HG02943 (cell line): ENCODE measurements at regions not wholly inside any gene's neighbourhood (a gene's known extent, or its start where the extent isn't known, plus 50 kb on each side); places are given as distances from the start of the nearest gene placed in this dataset.

Source experiments
- ATAC-seq: cut with Tn5 transposase; IDR thresholded peaks from one replicate; pipeline ENCODE4 v1.9.1; 2021; ENCODE audit warnings: mild to moderate bottlenecking, low read depth, moderate library complexity; ENCODE audit not compliant: unreplicated experiment

GRCh38 chr12:124491310-124491709 is 76.1 kb downstream of the NCOR2 start:
- no peak for ATAC-seq

DNA sequence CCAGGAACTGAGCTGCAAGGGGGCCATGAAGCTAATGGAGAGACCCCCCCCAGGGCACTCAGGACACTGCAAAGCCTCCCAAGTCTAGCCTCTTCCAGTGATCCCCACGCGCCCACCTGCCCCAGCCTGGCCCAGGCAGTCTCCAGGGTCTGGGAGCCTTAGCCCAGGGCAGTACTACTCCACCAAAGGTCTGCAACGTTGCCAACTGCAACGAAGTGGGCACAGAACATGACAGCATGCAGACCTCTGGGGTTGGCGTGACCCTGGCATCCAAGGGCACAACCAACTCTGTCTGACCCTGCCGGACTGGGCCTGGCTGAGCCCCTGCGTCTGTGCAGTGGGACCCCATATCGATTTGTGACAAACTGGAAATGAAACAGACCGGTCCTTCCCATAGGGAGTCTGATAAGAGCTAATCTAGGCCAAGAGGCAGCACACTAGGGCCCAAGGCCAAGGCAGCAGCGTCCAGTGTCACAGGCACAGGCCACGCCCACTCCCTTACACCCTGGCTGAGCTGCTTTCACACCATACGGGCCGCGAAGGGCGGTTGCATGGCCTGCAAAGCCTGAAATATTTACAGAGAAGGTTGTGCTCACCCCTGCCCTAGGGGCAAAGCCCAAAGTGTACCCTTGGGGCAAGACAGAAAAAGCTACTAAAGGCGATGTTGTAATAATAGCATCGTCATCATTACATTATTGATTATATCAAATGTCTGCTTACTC is 76.7 kb downstream of the NCOR2 start:
- ATAC-seq: no peak

- ATAC-seq: no peak
Measured at GRCh38 chr12:124489915-124490583, 77.4 kb downstream of the NCOR2 start.

DNA sequence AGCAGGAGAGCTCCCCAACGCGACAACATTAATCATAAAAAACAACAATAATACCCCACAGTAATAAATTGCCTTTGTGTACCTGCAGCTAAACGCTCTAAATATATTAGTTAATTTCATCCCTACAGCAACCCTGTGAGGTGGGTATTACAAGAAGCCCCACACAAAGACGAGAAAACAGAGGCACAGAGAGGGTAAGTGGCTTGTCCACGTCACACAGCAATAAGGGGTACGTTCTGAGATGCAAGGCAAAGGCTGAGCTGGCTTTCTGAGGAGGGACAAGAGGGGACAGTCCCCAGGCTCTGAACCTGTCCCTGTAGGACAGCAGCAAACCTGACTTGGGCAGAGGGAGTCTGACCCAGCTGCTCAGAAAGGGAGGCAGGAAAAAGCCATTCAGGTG is 78.2 kb downstream of the NCOR2 start:
- ATAC-seq: no peak

DNA sequence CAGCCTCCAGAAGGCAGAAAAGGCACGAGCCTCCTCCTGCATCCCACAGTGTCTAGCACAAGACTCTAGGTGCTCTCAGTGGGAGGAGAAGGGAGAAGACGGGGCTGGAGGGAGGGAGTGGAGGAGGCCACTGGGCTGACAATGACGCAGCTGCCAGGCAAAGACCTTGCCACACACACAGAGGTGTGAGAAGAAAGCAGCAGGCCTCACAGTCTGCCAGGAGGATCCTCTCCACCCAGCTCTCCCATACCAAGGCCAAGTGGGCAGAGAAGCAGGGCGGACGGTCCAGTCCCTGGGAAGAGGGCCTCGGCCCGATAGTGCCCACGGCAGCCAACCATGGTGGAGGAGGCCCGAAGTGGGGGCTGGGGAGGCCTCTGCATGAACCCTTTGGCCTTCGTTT is 78.9 kb downstream of the NCOR2 start:
- no peak for ATAC-seq

DNA sequence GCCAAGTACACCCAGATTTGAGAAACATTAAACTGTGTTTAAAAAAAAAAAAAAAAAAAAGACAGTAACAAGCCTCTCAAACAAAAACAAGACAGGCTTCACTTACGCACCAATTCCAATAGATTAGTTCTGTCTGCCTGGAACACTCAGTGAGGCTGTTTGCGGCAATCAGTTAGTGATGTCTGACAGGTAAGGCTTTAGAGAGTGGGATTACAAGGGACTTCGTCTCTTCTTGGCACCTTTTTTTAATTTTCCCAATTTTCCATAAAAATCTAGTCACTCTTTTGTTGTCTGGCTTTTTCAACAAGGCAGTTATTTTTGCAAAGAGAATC is 79.6 kb downstream of the NCOR2 start:
- ATAC-seq: no peak

GRCh38 chr12:124487066-124487833 is 80.2 kb downstream of the NCOR2 start:
- ATAC-seq: no peak

DNA sequence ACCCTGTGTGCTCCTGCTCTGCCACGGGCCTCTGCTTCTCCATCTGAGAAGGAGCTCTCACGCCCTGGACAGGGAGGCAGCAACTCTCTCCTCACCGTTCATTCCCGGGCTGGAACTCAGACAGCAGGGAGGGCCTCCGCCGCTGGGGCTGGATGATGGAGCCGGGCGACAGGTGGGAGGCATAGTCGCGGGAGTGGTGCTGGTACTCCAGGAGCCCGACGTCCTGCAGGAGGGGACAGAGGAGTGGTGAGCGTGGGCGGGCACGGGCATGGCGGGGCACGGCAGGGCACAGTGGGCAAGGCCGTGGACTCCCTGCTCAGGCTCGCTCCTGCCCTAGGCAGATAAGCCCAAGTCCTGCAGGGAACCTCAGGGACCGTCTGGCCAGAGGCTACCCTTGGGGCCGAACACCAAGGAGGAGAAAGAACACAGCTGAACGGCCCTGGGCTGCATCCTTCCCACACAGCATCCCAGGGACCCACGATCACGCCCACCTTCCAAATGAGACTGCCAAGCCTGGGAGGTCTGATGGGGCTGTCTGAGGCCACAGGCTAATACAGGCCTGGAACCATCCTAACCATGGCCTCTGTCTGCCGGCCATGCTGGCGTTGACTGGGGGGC is 81.0 kb downstream of the NCOR2 start:
- no peak for ATAC-seq

GRCh38 chr12:124485371-124485770 is 82.0 kb downstream of the NCOR2 start:
- no peak for ATAC-seq

DNA sequence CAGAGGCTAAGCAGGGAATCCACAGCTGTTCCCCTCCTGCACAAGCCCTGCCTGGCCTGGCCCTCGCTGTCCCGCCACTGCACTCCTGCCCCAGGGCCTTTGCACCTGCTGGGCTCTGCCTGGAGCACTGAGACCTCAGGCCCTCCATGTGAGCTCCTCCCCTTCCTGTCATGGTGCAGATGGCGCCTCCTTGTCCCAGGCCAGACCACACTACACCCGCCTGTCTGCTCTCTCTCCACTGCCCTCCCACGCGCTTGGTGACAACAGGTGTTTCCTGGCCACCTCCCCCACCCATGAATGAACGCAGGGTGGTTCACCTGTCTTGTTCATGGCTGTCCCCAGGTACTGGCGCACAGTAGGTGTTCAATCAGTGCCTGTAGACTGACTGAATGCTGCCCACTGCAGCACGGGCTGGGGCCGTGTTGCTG is 82.9 kb downstream of the NCOR2 start:
- ATAC-seq: no peak

GRCh38 chr12:124484067-124484466 is 83.3 kb downstream of the NCOR2 start:
- ATAC-seq: no peak

GRCh38 chr12:124482901-124483799 is 84.3 kb downstream of the NCOR2 start:
- ATAC-seq: no peak

- no peak for ATAC-seq
Measured at GRCh38 chr12:124482567-124482893, 84.9 kb downstream of the NCOR2 start.

DNA sequence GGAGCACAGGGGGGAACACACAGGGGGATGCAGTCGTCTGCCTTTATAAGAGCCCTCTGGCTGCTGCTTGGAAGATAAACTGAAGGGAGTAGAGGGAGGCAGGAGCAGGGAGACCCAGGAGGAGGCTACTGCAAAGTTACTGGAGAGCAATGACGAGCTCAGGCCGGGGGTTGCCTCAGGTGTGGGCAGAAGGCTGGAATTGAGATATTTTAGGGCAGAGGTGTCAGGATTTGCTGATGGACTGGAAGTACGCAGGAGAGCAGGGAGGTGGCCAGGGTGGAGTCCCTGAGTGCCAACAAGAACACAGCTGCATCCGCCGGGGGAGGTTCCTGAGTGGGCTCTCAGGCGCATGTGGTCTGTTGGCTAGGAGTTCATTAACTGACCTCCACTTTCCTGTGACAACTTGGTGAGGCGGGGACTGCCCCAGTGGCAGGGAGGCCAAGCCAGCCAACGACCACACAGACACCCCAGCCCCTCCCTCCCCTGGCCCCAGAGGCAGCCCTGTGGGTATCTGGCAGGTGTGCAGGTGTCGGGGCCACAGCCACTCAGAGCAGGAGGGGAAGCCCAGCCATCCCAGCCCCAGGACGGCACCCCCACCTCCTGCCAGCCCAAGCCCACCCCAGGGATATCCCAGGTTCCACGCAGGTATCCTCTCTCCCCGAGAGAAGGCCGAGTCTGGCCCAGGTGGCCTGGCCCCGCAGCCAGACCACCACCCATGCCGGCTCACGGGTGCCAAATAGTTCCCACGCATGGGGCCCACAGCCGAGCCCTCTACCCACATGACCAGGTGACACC is 85.4 kb downstream of the NCOR2 start:
- ATAC-seq: peak; percentile 49

DNA sequence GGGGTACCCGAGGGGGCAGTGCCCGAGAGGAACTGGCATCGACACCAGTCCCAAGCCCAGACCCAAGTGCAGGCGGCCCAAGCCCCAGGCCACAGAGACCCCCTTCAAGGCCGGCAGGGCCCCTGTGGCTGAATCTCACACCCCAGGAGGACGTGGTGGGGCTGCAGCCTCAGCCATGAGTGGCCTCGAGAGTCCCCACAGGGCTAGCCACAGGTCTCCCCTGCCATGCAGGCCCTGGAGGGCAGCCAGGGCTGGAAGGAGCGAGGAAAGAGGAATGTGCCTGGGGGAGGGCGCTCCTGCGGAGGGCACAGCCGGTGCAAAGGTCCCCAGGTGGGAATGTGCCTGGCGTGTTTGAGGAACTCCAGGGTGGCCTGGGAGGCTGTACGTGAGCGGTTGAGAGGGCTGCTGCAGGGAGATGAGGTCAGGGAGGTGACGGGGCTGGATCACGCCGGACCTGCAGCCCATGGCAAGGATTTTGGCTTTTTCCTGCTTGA is 86.1 kb downstream of the NCOR2 start:
- no peak for ATAC-seq

GRCh38 chr12:124480469-124481256 is 86.7 kb downstream of the NCOR2 start:
- peak; percentile 53 for ATAC-seq

GRCh38 chr12:124479680-124480468 is 87.5 kb downstream of the NCOR2 start:
- ATAC-seq: no peak
